Ovary (tissue), 7 donors: ENCODE measurements at regions not wholly inside any gene's neighbourhood (a gene's known extent, or its start where the extent isn't known, plus 50 kb on each side); places are given as distances from the start of the nearest gene placed in this dataset.
"Not testable (repeated sequence)": the region's sequence is repeated elsewhere in the genome, so short reads cannot be mapped to it uniquely, and the experiment has no call there.

ENCODE experiments used
- DNase-seq, 5 donors: peaks; one replicate each; pipeline ENCODE4 v3.0.0-alpha.2; 2019 to 2020
- H3K27ac ChIP-seq, 2 donors: fragments of 200-600 bp; one replicate each; pipeline versions ENCODE4 v1.5.1 to v1.8.0; 2019 to 2022
- H3K27me3 ChIP-seq: fragments of 200-600 bp; one replicate; pipeline ENCODE4 v1.8.0; 2022
- H3K36me3 ChIP-seq: fragments of 200-600 bp; sonication (generic); one replicate; pipeline ENCODE4 v1.5.1; 2019
- H3K4me1 ChIP-seq: one replicate; pipeline ENCODE4 v1.8.1; 2013; ENCODE audit warnings: mild to moderate bottlenecking, moderate library complexity; ENCODE audit not compliant: insufficient read depth
- H3K4me3 ChIP-seq: fragments of 200-600 bp; sonication (generic); one replicate; pipeline ENCODE4 v1.5.1; 2017
- H3K9me3 ChIP-seq, 2 donors: fragments of 200-600 bp in 1 of 2; sonication (generic) in 1 of 2; one replicate each; pipeline versions ENCODE4 v1.5.1 to v1.8.1; 2013 to 2019; ENCODE audit warnings: mild to moderate bottlenecking in 1 of 2, moderate library complexity in 1 of 2
- CTCF ChIP-seq, 3 donors: fragments of 450-650 bp in 2 of 3; fragments of 200-600 bp in 1 of 3; IDR thresholded peaks; one replicate each; pipeline versions ENCODE4 v1.5.1 to v1.8.0; 2016 to 2022; ENCODE audit warnings: antibody characterized with exemption in 3 of 3, mild to moderate bottlenecking in 1 of 3
- EP300 ChIP-seq: sonication (generic); formaldehyde crosslinking; IDR thresholded peaks from one replicate; pipeline ENCODE4 v1.6.1; 2017; ENCODE audit warnings: antibody characterized with exemption
- POLR2A ChIP-seq: fragments of 450-650 bp; IDR thresholded peaks from one replicate; pipeline ENCODE4 v1.6.1; 2017; ENCODE audit warnings: antibody characterized with exemption, mild to moderate bottlenecking, moderate library complexity
- WGBS, 3 donors: extraction: QIAGEN DNeasy Blood & Tissue Kit in 1 of 3; methylation state at CpG; one replicate each; pipeline versions ENCODE4 v1.1.5 to v1.1.7; 2013 to 2017; 5-methylcytosine and 5-hydroxymethylcytosine counted together
- intact Hi-C, 4 donors: fragments of 100-400 bp; cut with DNase I; formaldehyde crosslinking; loops; one replicate each; pipeline versions ENCODE4 v1.11.0 to v1.15.1; 2022 to 2023
- donor health status: DM: no; HTN: no; CAD: no; lungs with moderate emphysema.
- donor health status: DM: no; HTN: no; CAD: no.
- donor health status: Bipolar disorder and iron deficiency.
- donor health status: DM: no; HTN: no; CAD: no.
- donor health status: DM: yes; HTN: yes; CAD: no.

DNA sequence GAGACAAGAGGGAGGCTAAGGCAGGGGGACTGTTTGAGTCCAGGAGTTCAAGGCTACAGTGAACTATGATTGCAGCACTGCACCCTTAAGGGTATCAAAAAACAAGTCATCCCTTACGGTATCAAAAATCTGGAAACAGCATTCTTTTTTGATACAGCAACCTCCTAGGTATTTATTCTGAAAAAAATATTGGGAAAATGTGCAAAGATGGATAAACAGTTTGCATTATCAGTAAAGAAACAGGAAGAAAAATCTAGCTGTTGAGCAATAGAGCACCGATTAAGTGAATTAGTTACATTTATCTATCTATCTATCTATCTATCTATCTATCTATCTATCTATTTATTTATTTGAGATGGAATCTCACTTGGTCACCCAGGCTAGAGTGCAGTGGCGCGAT, 56.7 kb upstream of the SCAF4 start:
- DNase-seq = no peak
- H3K36me3 ChIP-seq = no peaks in the 10 kb centered on the region
- no peaks in the 10 kb centered on the region for H3K27me3 ChIP-seq
- TF ChIP-seq POLR2A (no peak), EP300 (no peak), CTCF (IDR thresholded peaks at IDR 0.05) (no peak)
- 89 to 91% (median 91%) methylated on average over 4 of the region's 4 CpGs for WGBS, 3 donors
- H3K27ac ChIP-seq = no peak overlapping the region
- H3K9me3 ChIP-seq = no peaks in the 10 kb centered on the region
- intact Hi-C loops = loop anchor here in 2 of 4 donors (5.0 to 10.0 kb wide), 2 partner anchors 469 to 806 kb away; no protein-coding TSS in a partner anchor
- peaks cover 6% of the 10 kb centered on the region for H3K4me1 ChIP-seq
- no peak overlapping the region for H3K4me3 ChIP-seq

DNA sequence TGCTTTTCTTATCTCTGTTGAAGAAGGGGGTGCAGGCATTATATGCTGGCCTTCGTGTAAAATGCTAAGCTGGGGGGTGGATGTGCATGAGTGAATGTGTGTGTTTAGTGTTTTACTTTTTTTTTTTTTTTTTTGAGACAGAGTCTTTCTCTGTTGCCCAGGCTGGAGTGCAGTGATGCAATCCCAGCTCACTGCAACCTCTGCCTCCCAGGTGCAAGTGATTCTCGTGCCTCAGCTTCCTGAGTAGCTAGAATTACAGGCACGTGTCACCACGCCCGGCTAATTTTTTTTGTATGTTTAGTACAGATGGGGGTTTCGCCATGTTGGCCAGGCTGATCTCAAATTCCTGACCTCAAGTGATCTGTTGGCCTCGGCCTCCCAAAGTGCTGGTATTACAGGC, 55.8 kb upstream of the SCAF4 start:
- not testable (repeated sequence) for DNase-seq, H3K9me3 ChIP-seq, H3K4me1 ChIP-seq, H3K27ac ChIP-seq, H3K27me3 ChIP-seq, H3K36me3 ChIP-seq, H3K4me3 ChIP-seq
- WGBS, 3 donors = 85 to 89% (median 87%) methylated on average over 7 of the region's 7 CpGs
- intact Hi-C loops = loop anchor here in 2 of 4 donors (5.0 to 10.0 kb wide), 2 partner anchors 470 to 807 kb away; no protein-coding TSS in a partner anchor

DNA sequence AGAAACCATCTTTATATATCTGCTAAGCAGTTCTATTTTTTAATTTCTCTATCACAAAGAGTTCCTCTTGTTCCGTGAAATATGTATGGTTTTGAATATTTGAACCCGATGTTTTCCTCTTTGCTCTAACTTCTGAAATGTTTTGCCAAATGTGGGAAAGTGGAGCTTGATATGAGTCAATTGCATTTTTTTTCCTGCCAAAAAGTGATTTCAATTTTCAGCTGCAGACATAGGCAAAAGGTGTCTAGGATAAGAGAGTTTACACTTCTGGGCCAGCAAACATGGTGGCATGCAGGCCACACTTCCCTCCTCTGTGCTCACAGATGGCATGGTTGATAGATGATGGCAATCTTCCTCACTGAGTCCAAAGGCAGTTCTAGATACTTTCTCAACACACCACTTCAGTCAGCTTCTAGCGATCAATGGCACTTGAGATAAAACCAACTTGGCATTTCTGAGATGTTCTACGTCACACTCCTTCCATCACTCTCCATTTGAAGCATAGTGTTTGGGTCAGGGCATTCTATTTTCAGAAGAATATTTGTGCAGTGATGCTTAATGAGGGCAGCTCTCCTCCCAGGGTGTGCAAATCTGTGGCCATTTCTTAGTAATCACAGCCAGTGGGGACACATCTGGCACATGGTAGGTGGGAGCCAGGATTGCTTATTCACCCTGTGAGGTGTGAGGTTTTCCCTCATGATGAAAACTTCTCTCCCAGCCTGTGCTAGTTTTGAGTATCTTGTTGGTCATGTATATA, 54.4 kb upstream of the SCAF4 start:
- intact Hi-C loops = loop anchor here in 2 of 4 donors (5.0 to 10.0 kb wide), 2 partner anchors 471 to 808 kb away; no protein-coding TSS in a partner anchor
- H3K9me3 ChIP-seq = no peaks in the 10 kb centered on the region
- DNase-seq = no peak
- WGBS, 3 donors = 8 to 18% (median 10%) methylated on average over 4 of the region's 4 CpGs
- no peaks in the 10 kb centered on the region for H3K36me3 ChIP-seq
- TF ChIP-seq EP300 = no peak
- TF ChIP-seq CTCF (IDR thresholded peaks at IDR 0.05) = no peak
- no peak for TF ChIP-seq POLR2A
- no peak overlapping the region for H3K4me3 ChIP-seq
- H3K27ac ChIP-seq = no peak overlapping the region
- no peaks in the 10 kb centered on the region for H3K27me3 ChIP-seq
- peaks cover 6% of the 10 kb centered on the region for H3K4me1 ChIP-seq

DNA sequence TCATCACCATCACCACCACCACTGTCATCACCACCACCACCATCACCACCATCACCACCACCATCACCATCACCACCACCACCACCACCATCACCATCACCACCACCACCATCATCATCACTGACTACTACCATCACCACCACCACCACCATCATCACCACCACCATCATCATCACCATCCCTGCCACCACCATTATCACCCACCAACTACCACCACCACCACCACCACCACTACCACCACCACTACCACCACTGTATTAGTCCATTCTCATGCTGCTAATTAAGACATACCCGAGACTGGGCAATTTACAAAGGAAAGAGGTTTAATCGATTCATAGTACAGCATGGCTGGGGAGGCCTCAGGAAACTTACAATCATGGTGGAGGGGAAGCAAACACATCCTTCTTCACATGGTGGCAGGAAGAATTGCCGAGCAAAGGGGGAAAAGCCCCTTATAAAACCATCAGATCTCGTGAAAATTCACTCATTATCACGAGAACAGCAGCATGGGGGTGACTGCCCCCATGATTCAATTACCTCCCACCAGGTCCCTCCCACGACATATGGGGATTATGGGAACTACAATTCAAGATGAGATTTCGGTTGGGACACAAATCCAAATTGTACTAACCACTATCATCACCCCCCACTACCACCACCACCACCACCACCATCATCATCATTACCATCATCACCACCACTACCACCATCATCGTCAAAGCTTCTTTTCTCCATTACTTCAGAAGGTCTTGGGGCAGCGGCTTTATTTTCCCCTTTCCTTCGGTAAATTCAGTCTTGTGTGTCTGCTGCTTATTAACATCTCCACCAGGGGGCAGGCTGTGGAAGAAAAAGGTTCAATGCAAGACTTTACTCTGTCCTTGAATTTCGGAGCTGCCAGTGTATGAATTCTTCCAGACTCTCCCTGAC, 53.6 kb upstream of the SCAF4 start:
- peak; percentile 63 to 74 (median 68) for DNase-seq
- H3K27ac ChIP-seq, H3K4me3 ChIP-seq, H3K27me3 ChIP-seq, H3K9me3 ChIP-seq, H3K4me1 ChIP-seq, H3K36me3 ChIP-seq: not testable (repeated sequence)
- intact Hi-C loops = loop anchor here in 2 of 4 donors (5.0 to 10.0 kb wide), 2 partner anchors 472 to 809 kb away; no protein-coding TSS in a partner anchor
- peak; percentile 27 to 63 (median 47) for TF ChIP-seq CTCF (IDR thresholded peaks at IDR 0.05)
- 42 to 50% (median 49%) methylated on average over 11 of the region's 11 CpGs for WGBS, 3 donors
